ENCODE measurements at regions not wholly inside any gene's neighbourhood (a gene's known extent, or its start where the extent isn't known, plus 50 kb on each side); places are given as distances from the start of the nearest gene placed in this dataset.

DNA sequence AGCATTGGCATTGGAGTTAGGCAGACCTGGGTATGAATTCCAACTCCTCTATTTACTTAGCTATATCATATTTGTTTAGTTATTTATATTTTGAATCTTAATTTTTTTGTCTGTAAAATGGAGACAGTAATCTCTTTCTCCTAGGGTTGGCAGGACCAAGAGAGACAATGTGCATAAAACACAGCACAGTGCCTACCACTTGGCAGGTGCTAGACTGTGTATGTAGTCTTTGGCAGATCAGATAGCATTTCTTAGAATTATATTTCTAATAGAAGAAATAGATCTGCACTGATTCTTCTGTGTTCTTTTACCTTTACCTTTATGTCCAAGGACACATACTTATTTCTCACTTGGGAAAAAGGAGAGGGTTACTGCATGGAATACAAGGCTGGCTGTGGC, 177.2 kb downstream of the GIPC2 start (continued):
- TF ChIP-seq, protein P1, sequence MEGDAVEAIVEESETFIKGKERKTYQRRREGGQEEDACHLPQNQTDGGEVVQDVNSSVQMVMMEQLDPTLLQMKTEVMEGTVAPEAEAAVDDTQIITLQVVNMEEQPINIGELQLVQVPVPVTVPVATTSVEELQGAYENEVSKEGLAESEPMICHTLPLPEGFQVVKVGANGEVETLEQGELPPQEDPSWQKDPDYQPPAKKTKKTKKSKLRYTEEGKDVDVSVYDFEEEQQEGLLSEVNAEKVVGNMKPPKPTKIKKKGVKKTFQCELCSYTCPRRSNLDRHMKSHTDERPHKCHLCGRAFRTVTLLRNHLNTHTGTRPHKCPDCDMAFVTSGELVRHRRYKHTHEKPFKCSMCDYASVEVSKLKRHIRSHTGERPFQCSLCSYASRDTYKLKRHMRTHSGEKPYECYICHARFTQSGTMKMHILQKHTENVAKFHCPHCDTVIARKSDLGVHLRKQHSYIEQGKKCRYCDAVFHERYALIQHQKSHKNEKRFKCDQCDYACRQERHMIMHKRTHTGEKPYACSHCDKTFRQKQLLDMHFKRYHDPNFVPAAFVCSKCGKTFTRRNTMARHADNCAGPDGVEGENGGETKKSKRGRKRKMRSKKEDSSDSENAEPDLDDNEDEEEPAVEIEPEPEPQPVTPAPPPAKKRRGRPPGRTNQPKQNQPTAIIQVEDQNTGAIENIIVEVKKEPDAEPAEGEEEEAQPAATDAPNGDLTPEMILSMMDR (IDR thresholded peaks at IDR 0.05 in 2 of 3, conservative IDR thresholded peaks at IDR 0.05 in 1 of 3; ENCODE audit: borderline replicate concordance in 1 of 3, insufficient read depth in 1 of 3, low read depth in 2 of 3, low read length in 2 of 3): no peak

DNA sequence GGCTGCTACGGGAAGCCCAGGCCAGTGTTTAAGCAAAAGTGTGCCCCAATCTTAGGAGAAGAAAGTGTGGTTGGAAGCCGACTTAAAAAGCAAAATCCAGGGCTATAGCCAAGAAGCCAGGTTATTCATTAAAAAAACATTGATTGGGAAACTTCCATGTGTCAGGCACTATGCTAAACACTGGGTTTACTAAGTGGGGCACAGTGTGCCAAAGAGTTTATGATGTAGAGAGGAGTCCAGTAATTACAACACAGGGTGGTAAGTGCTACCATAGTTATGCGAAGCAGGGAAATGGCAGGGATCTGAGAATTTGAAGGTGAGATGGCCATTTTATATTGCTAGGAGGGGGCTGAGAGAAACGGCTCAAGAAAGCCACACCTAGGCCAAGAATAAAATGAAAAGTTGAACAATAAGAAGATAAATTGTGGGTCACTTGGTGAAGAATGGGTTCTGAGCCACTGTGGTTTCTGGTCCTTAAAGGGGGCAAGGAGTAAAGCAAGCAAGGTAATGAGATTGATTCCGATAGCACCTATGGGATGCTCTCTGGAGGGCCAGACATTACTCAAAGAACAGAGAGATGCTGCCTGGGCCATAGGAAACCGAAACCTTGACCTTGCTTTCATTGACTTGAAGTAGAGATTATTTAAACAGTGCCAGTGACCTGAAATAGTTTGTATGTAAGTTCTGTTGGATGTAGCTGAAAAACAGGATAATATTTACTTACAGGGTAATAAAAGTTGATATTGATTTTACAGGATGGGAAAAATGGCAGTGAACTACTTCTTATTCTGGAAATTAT, 177.8 kb downstream of the GIPC2 start:
- POLR2A ChIA-PET: no interaction called here
- DNase-seq (ENCODE audit: low read depth, low spot score): no peak
- H3K4me2 ChIP-seq (ENCODE audit: low read length): no peak overlapping the region
- H3K36me3 ChIP-seq (ENCODE audit: control insufficient read depth in 1 of 2, insufficient read depth in 2 of 2, low read length in 2 of 2): no peaks in the 10 kb centered on the region
- no peaks in the 10 kb centered on the region for H3K9me3 ChIP-seq (ENCODE audit: control insufficient read depth in 1 of 2, insufficient read depth in 1 of 2, low read depth in 1 of 2, low read length in 2 of 2)
- no peak overlapping the region for H3K4me3 ChIP-seq (replicated peaks in 1 of 2; ENCODE audit: low read depth in 1 of 2, low read length in 2 of 2)
- ATAC-seq: no peak
- no peaks in the 10 kb centered on the region for H3K9me2 ChIP-seq (ENCODE audit: insufficient read depth)
- H3K79me2 ChIP-seq (ENCODE audit: insufficient read depth, low read length): no peaks in the 10 kb centered on the region
- no peak overlapping the region for H2AFZ ChIP-seq (ENCODE audit: low read depth, low read length, poor library complexity, severe bottlenecking)
- no peak overlapping the region for H3K9ac ChIP-seq (ENCODE audit: low read length)
- no peaks in the 10 kb centered on the region for H3K27me3 ChIP-seq (ENCODE audit: insufficient read depth, low read length)
- RAD21 ChIA-PET (ENCODE audit: low non-redundant PET in 1 of 2, low total read pairs in 2 of 2, uncharacterized antibody in 2 of 2, unreplicated experiment in 2 of 2): no interaction called here
- no peaks in the 10 kb centered on the region for H3K4me1 ChIP-seq (ENCODE audit: control insufficient read depth in 1 of 2, insufficient read depth in 2 of 2, low read length in 2 of 2)
- CTCF ChIA-PET: no interaction called here
- H3K27ac ChIP-seq (ENCODE audit: low read depth, low read length): no peak overlapping the region
- BruUV-seq (replicated peaks): no TSS peak
- H4K20me1 ChIP-seq (ENCODE audit: insufficient read depth): no peaks in the 10 kb centered on the region
- intact Hi-C loops (cut with micrococcal nuclease): no loop called here
- TF ChIP-seq, protein P2, sequence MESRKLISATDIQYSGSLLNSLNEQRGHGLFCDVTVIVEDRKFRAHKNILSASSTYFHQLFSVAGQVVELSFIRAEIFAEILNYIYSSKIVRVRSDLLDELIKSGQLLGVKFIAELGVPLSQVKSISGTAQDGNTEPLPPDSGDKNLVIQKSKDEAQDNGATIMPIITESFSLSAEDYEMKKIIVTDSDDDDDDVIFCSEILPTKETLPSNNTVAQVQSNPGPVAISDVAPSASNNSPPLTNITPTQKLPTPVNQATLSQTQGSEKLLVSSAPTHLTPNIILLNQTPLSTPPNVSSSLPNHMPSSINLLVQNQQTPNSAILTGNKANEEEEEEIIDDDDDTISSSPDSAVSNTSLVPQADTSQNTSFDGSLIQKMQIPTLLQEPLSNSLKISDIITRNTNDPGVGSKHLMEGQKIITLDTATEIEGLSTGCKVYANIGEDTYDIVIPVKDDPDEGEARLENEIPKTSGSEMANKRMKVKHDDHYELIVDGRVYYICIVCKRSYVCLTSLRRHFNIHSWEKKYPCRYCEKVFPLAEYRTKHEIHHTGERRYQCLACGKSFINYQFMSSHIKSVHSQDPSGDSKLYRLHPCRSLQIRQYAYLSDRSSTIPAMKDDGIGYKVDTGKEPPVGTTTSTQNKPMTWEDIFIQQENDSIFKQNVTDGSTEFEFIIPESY (IDR thresholded peaks at IDR 0.05; ENCODE audit: extremely low read depth, insufficient replicate concordance, low read length): no peak
- TF ChIP-seq YY1 (IDR thresholded peaks at IDR 0.05; ENCODE audit: extremely low read depth, insufficient replicate concordance, low read depth, low read length) (no peak), EZH2phosphoT487 (IDR thresholded peaks at IDR 0.05; ENCODE audit: borderline replicate concordance) (no peak), RAD21 (IDR thresholded peaks at IDR 0.05; ENCODE audit: low read depth) (no peak), EZH2 (IDR thresholded peaks at IDR 0.05) (no peak), TCF7L2 (IDR thresholded peaks at IDR 0.05; ENCODE audit: borderline replicate concordance, extremely low read depth, insufficient read depth, insufficient read length) (no peak), SIN3A (IDR thresholded peaks at IDR 0.05; ENCODE audit: low read depth) (no peak), JUND (IDR thresholded peaks at IDR 0.05) (no peak), ZFX (IDR thresholded peaks at IDR 0.05) (no peak), EGR1 (IDR thresholded peaks at IDR 0.05; ENCODE audit: low read depth) (no peak)
- TF ChIP-seq, protein P3, sequence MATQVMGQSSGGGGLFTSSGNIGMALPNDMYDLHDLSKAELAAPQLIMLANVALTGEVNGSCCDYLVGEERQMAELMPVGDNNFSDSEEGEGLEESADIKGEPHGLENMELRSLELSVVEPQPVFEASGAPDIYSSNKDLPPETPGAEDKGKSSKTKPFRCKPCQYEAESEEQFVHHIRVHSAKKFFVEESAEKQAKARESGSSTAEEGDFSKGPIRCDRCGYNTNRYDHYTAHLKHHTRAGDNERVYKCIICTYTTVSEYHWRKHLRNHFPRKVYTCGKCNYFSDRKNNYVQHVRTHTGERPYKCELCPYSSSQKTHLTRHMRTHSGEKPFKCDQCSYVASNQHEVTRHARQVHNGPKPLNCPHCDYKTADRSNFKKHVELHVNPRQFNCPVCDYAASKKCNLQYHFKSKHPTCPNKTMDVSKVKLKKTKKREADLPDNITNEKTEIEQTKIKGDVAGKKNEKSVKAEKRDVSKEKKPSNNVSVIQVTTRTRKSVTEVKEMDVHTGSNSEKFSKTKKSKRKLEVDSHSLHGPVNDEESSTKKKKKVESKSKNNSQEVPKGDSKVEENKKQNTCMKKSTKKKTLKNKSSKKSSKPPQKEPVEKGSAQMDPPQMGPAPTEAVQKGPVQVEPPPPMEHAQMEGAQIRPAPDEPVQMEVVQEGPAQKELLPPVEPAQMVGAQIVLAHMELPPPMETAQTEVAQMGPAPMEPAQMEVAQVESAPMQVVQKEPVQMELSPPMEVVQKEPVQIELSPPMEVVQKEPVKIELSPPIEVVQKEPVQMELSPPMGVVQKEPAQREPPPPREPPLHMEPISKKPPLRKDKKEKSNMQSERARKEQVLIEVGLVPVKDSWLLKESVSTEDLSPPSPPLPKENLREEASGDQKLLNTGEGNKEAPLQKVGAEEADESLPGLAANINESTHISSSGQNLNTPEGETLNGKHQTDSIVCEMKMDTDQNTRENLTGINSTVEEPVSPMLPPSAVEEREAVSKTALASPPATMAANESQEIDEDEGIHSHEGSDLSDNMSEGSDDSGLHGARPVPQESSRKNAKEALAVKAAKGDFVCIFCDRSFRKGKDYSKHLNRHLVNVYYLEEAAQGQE (IDR thresholded peaks at IDR 0.05; ENCODE audit: low read depth): no peak
- TF ChIP-seq, protein P1 (IDR thresholded peaks at IDR 0.05 in 2 of 3, conservative IDR thresholded peaks at IDR 0.05 in 1 of 3; ENCODE audit: borderline replicate concordance in 1 of 3, insufficient read depth in 1 of 3, low read depth in 2 of 3, low read length in 2 of 3): no peak
- TF ChIP-seq, protein P4, sequence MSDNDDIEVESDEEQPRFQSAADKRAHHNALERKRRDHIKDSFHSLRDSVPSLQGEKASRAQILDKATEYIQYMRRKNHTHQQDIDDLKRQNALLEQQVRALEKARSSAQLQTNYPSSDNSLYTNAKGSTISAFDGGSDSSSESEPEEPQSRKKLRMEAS (IDR thresholded peaks at IDR 0.05): no peak

Data from HCT116 (cell line).